H1 (cell line): ENCODE measurements at regions not wholly inside any gene's neighbourhood (a gene's known extent, or its start where the extent isn't known, plus 50 kb on each side); places are given as distances from the start of the nearest gene placed in this dataset.

Experiments
- CBX5 ChIP-seq: fragments of 300-800, 300-1000 bp; sonication (generic); IDR thresholded peaks from 2 replicates; pipeline ENCODE4 v1.7.1; 2016; ENCODE audit warnings: antibody characterized with exemption, low read length, low read depth
- CHD2 ChIP-seq: IDR thresholded peaks from 2 replicates; pipeline ENCODE4 v1.6.1; 2012; ENCODE audit warnings: low read length, improper control_type of control experiment
- CTCF ChIP-seq, 3 experiments: IDR thresholded peaks; 1 replicate in 2 of 3; 2 replicates in 1 of 3; pipeline versions ENCODE4 v1.5.1 to v1.6.1; 2011; ENCODE audit warnings: low read length in 3 of 3, mild to moderate bottlenecking in 3 of 3, inconsistent platforms in 2 of 3, low read depth in 1 of 3, moderate library complexity in 1 of 3; ENCODE audit not compliant: insufficient read depth in 1 of 3; ENCODE audit errors: control extremely low read depth in 1 of 3
- EZH2 ChIP-seq: fragments of 200-600 bp; sonication (generic); IDR thresholded peaks from 2 replicates; pipeline ENCODE4 v1.7.1; 2012; ENCODE audit warnings: low read depth, mild to moderate bottlenecking, moderate library complexity, low read length, inconsistent platforms; ENCODE audit not compliant: severe bottlenecking
- KDM4A ChIP-seq: IDR thresholded peaks from one replicate; pipeline ENCODE4 v1.7.1; 2012; ENCODE audit warnings: low read depth, mild to moderate bottlenecking, moderate library complexity, low read length, inconsistent platforms; ENCODE audit not compliant: severe bottlenecking
- KDM5A ChIP-seq: fragments of 200-600 bp; IDR thresholded peaks from 2 replicates; pipeline ENCODE4 v1.7.1; 2012; ENCODE audit warnings: mild to moderate bottlenecking, low read length, inconsistent platforms, mixed read lengths
- MAFK ChIP-seq: IDR thresholded peaks from 2 replicates; pipeline ENCODE4 v1.6.1; 2012; ENCODE audit warnings: low read depth, mild to moderate bottlenecking, improper control_type of control experiment, low read length
- NANOG ChIP-seq: IDR thresholded peaks from 2 replicates; pipeline ENCODE4 v1.6.1; 2011; ENCODE audit warnings: low read length, low read depth, mild to moderate bottlenecking, inconsistent platforms; ENCODE audit not compliant: insufficient read depth, poor library complexity, severe bottlenecking
- POLR2A ChIP-seq, 2 experiments: IDR thresholded peaks; 1 replicate in 1 of 2; 2 replicates in 1 of 2; pipeline ENCODE4 v1.6.1; 2011; ENCODE audit warnings: low read depth in 2 of 2, low read length in 2 of 2, mild to moderate bottlenecking in 2 of 2; ENCODE audit errors: control extremely low read depth in 1 of 2
- POLR2AphosphoS5 ChIP-seq: IDR thresholded peaks from 2 replicates; pipeline ENCODE4 v1.6.1; 2011; ENCODE audit warnings: low read depth, low read length
- RFX5 ChIP-seq: IDR thresholded peaks from 2 replicates; pipeline ENCODE4 v1.6.1; 2011; ENCODE audit warnings: low read depth, low read length, improper control_type of control experiment, borderline replicate concordance

GRCh38 chr7:98764946-98765345 is 104.9 kb downstream of the TMEM130 start:
- TF ChIP-seq RFX5 (no peak), CTCF (IDR thresholded peaks at IDR 0.05; ENCODE audit: control extremely low read depth in 1 of 3, insufficient read depth in 1 of 3, low read depth in 1 of 3, low read length in 3 of 3) (no peak), POLR2AphosphoS5 (no peak), KDM4A (no peak), KDM5A (no peak), POLR2A (IDR thresholded peaks at IDR 0.05; ENCODE audit: control extremely low read depth in 1 of 2, low read depth in 2 of 2, low read length in 2 of 2) (no peak), CBX5 (no peak), MAFK (no peak), CHD2 (no peak), EZH2 (no peak), NANOG (no peak)
